ENCODE measurements at regions not wholly inside any gene's neighbourhood (a gene's known extent, or its start where the extent isn't known, plus 50 kb on each side); places are given as distances from the start of the nearest gene placed in this dataset.

DNA sequence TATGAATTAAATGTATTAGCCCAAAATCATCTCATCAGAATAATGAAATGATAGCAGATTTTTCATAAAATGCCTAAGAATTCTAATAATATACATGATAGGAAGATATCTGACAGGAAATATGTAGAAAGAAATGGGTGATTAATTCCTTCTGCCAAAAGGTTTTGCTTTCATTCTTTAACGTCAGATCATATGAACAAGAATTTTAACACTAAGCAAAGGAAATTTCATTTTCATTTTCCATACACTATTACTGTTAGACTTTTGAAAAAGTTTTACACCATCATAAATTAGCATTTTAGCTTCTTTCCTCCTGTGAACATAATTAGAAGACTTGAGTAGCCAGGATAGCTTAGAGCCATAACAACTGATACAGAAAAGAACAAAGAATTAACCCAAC lies 1099.9 kb downstream of the NSUN3 start:
- TF ChIP-seq, protein P1, sequence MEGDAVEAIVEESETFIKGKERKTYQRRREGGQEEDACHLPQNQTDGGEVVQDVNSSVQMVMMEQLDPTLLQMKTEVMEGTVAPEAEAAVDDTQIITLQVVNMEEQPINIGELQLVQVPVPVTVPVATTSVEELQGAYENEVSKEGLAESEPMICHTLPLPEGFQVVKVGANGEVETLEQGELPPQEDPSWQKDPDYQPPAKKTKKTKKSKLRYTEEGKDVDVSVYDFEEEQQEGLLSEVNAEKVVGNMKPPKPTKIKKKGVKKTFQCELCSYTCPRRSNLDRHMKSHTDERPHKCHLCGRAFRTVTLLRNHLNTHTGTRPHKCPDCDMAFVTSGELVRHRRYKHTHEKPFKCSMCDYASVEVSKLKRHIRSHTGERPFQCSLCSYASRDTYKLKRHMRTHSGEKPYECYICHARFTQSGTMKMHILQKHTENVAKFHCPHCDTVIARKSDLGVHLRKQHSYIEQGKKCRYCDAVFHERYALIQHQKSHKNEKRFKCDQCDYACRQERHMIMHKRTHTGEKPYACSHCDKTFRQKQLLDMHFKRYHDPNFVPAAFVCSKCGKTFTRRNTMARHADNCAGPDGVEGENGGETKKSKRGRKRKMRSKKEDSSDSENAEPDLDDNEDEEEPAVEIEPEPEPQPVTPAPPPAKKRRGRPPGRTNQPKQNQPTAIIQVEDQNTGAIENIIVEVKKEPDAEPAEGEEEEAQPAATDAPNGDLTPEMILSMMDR (IDR thresholded peaks at IDR 0.05) = no peak
- TF ChIP-seq POLR2A (IDR thresholded peaks at IDR 0.05) = no peak
